Neural cell (in vitro differentiated cells): ENCODE measurements at regions not wholly inside any gene's neighbourhood (a gene's known extent, or its start where the extent isn't known, plus 50 kb on each side); places are given as distances from the start of the nearest gene placed in this dataset.

Experiments used
- H2AFZ ChIP-seq: fragments of 200-600, 300-800 bp; sonication (generic), shearing (Covaris generic); 2 replicates; pipeline ENCODE4 v1.6.0; 2014; ENCODE audit warnings: low read depth, mild to moderate bottlenecking, antibody characterized with exemption, low read length, moderate library complexity
- H3F3A ChIP-seq: fragments of 200-600 bp; shearing (Covaris generic); 2 replicates; pipeline ENCODE4 v1.6.1; 2016; ENCODE audit warnings: mild to moderate bottlenecking, moderate library complexity, mixed read lengths, antibody characterized with exemption, low read length; ENCODE audit not compliant: insufficient read depth, poor library complexity, severe bottlenecking
- H3K27ac ChIP-seq: fragments of 200-600, 300-800 bp; sonication (generic), shearing (Covaris generic); 2 replicates; pipeline ENCODE4 v1.5.1; 2014; ENCODE audit warnings: mild to moderate bottlenecking, low read length, moderate library complexity
- H3K27me3 ChIP-seq: fragments of 300-800, 200-600 bp; sonication (generic), shearing (Covaris generic); 2 replicates; pipeline ENCODE4 v1.6.0; 2014; ENCODE audit warnings: mild to moderate bottlenecking, low read depth, low read length, moderate library complexity; ENCODE audit not compliant: insufficient read depth
- H3K36me3 ChIP-seq: fragments of 300-800, 200-600 bp; sonication (generic), shearing (Covaris generic); 2 replicates; pipeline ENCODE4 v1.5.1; 2014; ENCODE audit warnings: mild to moderate bottlenecking, antibody characterized with exemption, low read length, moderate library complexity; ENCODE audit not compliant: insufficient read depth
- H3K4me2 ChIP-seq: fragments of 300-800, 200-600 bp; sonication (generic), shearing (Covaris generic); 2 replicates; pipeline ENCODE4 v1.6.0; 2014; ENCODE audit warnings: mild to moderate bottlenecking, low read length
- H3K4me3 ChIP-seq: fragments of 300-800, 200-600 bp; sonication (generic), shearing (Covaris generic); 2 replicates; pipeline ENCODE4 v1.5.1; 2014; ENCODE audit warnings: mild to moderate bottlenecking, low read length, moderate library complexity
- H3K79me2 ChIP-seq: fragments of 200-600 bp; shearing (Covaris generic); replicated peaks from 2 replicates; pipeline ENCODE4 v1.6.0; 2014; ENCODE audit warnings: mild to moderate bottlenecking, low read length, moderate library complexity; ENCODE audit not compliant: insufficient read depth
- H3K9ac ChIP-seq: fragments of 300-800, 200-600 bp; sonication (generic), shearing (Covaris generic); 2 replicates; pipeline ENCODE4 v1.6.1; 2016; ENCODE audit warnings: mild to moderate bottlenecking, low read length, mixed read lengths
- H3K9me2 ChIP-seq: fragments of 200-600 bp; shearing (Covaris generic); 2 replicates; pipeline ENCODE4 v1.6.1; 2016; ENCODE audit warnings: mild to moderate bottlenecking, low read length, mixed read lengths; ENCODE audit not compliant: insufficient read depth
- H3K9me3 ChIP-seq: fragments of 200-600, 300-800 bp; sonication (generic), shearing (Covaris generic); 2 replicates; pipeline ENCODE4 v1.6.1; 2016; ENCODE audit warnings: mild to moderate bottlenecking, mixed run types, low read length, moderate library complexity, mixed read lengths
- H4K20me1 ChIP-seq: fragments of 200-600 bp; shearing (Covaris generic); 2 replicates; pipeline ENCODE4 v1.6.1; 2016; ENCODE audit warnings: mild to moderate bottlenecking, mixed run types; ENCODE audit not compliant: insufficient read depth
- EP300 ChIP-seq: fragments of 450-650 bp; conservative IDR thresholded peaks from 2 replicates; pipeline ENCODE4 v1.6.1; 2014; ENCODE audit warnings: antibody characterized with exemption, mild to moderate bottlenecking, moderate library complexity; ENCODE audit not compliant: poor library complexity, severe bottlenecking
- EZH2 ChIP-seq: fragments of 200-600, 300-800 bp; shearing (Covaris generic), sonication (generic); IDR thresholded peaks from 2 replicates; pipeline ENCODE4 v1.6.1; 2014; ENCODE audit warnings: antibody characterized with exemption, low read length, borderline replicate concordance, mild to moderate bottlenecking; ENCODE audit not compliant: insufficient read depth, poor library complexity, severe bottlenecking
- MXI1 ChIP-seq: fragments of 450-650 bp; conservative IDR thresholded peaks from 2 replicates; pipeline ENCODE4 v1.6.1; 2014; ENCODE audit warnings: antibody characterized with exemption, mild to moderate bottlenecking; ENCODE audit not compliant: poor library complexity, severe bottlenecking
- POLR2AphosphoS5 ChIP-seq: IDR thresholded peaks from 2 replicates; pipeline ENCODE4 v1.6.1; 2012
- RAD21 ChIP-seq: fragments of 450-650 bp; conservative IDR thresholded peaks from 2 replicates; pipeline ENCODE4 v1.6.1; 2014; ENCODE audit warnings: antibody characterized with exemption, mild to moderate bottlenecking, moderate library complexity
- SMC3 ChIP-seq: fragments of 450-650 bp; conservative IDR thresholded peaks from 2 replicates; pipeline ENCODE4 v1.6.1; 2014; ENCODE audit warnings: antibody characterized with exemption, mild to moderate bottlenecking, moderate library complexity; ENCODE audit not compliant: poor library complexity
- TAF1 ChIP-seq: IDR thresholded peaks from 2 replicates; pipeline ENCODE4 v1.6.1; 2012; ENCODE audit warnings: low read depth
- TF ChIP-seq, protein P1 (sequence below): IDR thresholded peaks from 2 replicates; pipeline ENCODE4 v1.6.1; 2012; ENCODE audit warnings: borderline replicate concordance
- TF ChIP-seq, protein P2 (sequence below): fragments of 450-650 bp; IDR thresholded peaks from 2 replicates; pipeline ENCODE4 v1.5.1; 2014; ENCODE audit warnings: antibody characterized with exemption, mild to moderate bottlenecking, moderate library complexity; ENCODE audit not compliant: poor library complexity, severe bottlenecking

DNA sequence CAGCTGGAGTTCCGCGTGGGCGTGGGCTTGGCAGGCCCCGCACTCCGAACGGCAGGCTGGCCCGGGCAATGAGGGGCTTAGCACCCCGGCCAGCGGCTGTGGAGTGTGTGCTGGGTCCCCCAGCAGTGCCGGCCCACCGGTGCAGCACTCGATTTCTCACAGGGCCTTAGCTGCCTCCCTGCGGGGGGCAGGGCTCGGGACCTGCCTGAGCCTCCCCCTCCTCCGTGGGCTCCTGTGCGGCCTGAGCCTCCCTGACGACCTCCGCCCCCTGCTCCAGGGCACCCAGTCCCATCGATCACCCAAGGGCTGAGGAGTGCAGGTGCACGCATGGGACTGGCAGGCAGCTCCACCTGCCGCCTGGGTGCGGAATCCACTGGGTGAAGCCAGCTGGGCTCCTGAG, 191.8 kb downstream of the CYLC2 start:
- TF ChIP-seq EP300, result no peak
- TF ChIP-seq POLR2AphosphoS5, result no peak
- TF ChIP-seq MXI1, result no peak
- no peak for TF ChIP-seq EZH2
- Histone ChIP-seq H3K27me3 (no peaks in the 10 kb centered on the region), H3K9me2 (no peaks in the 10 kb centered on the region), H4K20me1 (no peaks in the 10 kb centered on the region), H2AFZ (no peak overlapping the region), H3K9me3 (no peaks in the 10 kb centered on the region), H3K27ac (no peak overlapping the region), H3K4me2 (no peak overlapping the region), H3K36me3 (no peaks in the 10 kb centered on the region), H3K9ac (no peak overlapping the region), H3F3A (no peaks in the 10 kb centered on the region), H3K4me3 (no peak overlapping the region), H3K79me2 (no peaks in the 10 kb centered on the region)

GRCh38 chr9:103188781-103189350, 193.7 kb downstream of the CYLC2 start:
- Histone ChIP-seq H3K9me3 (no peaks in the 10 kb centered on the region), H3K4me2 (no peak overlapping the region), H3K9ac (no peak overlapping the region), H3K36me3 (no peaks in the 10 kb centered on the region), H3F3A (no peaks in the 10 kb centered on the region), H3K79me2 (no peaks in the 10 kb centered on the region), H2AFZ (no peak overlapping the region), H3K4me3 (no peak overlapping the region), H3K27ac (no peak overlapping the region), H3K9me2 (no peaks in the 10 kb centered on the region), H4K20me1 (no peaks in the 10 kb centered on the region), H3K27me3 (no peaks in the 10 kb centered on the region)
- TF ChIP-seq, protein P1, sequence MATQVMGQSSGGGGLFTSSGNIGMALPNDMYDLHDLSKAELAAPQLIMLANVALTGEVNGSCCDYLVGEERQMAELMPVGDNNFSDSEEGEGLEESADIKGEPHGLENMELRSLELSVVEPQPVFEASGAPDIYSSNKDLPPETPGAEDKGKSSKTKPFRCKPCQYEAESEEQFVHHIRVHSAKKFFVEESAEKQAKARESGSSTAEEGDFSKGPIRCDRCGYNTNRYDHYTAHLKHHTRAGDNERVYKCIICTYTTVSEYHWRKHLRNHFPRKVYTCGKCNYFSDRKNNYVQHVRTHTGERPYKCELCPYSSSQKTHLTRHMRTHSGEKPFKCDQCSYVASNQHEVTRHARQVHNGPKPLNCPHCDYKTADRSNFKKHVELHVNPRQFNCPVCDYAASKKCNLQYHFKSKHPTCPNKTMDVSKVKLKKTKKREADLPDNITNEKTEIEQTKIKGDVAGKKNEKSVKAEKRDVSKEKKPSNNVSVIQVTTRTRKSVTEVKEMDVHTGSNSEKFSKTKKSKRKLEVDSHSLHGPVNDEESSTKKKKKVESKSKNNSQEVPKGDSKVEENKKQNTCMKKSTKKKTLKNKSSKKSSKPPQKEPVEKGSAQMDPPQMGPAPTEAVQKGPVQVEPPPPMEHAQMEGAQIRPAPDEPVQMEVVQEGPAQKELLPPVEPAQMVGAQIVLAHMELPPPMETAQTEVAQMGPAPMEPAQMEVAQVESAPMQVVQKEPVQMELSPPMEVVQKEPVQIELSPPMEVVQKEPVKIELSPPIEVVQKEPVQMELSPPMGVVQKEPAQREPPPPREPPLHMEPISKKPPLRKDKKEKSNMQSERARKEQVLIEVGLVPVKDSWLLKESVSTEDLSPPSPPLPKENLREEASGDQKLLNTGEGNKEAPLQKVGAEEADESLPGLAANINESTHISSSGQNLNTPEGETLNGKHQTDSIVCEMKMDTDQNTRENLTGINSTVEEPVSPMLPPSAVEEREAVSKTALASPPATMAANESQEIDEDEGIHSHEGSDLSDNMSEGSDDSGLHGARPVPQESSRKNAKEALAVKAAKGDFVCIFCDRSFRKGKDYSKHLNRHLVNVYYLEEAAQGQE, result no peak
- no peak for TF ChIP-seq EZH2
- TF ChIP-seq, protein P2, sequence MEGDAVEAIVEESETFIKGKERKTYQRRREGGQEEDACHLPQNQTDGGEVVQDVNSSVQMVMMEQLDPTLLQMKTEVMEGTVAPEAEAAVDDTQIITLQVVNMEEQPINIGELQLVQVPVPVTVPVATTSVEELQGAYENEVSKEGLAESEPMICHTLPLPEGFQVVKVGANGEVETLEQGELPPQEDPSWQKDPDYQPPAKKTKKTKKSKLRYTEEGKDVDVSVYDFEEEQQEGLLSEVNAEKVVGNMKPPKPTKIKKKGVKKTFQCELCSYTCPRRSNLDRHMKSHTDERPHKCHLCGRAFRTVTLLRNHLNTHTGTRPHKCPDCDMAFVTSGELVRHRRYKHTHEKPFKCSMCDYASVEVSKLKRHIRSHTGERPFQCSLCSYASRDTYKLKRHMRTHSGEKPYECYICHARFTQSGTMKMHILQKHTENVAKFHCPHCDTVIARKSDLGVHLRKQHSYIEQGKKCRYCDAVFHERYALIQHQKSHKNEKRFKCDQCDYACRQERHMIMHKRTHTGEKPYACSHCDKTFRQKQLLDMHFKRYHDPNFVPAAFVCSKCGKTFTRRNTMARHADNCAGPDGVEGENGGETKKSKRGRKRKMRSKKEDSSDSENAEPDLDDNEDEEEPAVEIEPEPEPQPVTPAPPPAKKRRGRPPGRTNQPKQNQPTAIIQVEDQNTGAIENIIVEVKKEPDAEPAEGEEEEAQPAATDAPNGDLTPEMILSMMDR, result no peak
- no peak for TF ChIP-seq MXI1
- TF ChIP-seq EP300, result no peak
- no peak for TF ChIP-seq RAD21
- no peak for TF ChIP-seq TAF1
- TF ChIP-seq SMC3, result no peak

DNA sequence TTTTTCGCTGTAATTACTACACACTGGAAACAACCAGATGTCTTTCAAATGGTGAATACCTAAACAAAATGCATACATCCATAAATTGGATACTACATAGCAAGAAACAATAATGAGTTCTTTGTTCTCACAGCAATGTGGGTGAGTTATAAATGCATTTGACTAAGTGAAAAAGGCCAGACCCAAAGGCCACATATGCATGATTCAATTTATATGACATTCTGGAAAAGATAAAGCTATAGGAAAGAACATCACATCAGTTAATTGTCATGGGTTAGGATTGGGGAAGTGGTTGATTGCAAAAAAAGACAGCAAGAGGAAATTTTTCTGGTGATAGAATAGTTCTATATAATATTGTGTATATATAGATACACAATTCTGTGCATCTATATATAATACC, 198.9 kb downstream of the CYLC2 start:
- no peak overlapping the region for H3K9ac ChIP-seq
- H4K20me1 ChIP-seq, result no peaks in the 10 kb centered on the region
- no peak overlapping the region for H3K4me2 ChIP-seq
- H3K27ac ChIP-seq, result no peak overlapping the region
- no peaks in the 10 kb centered on the region for H3K79me2 ChIP-seq
- H3F3A ChIP-seq, result no peaks in the 10 kb centered on the region
- TF ChIP-seq, protein P2, result no peak
- no peak for TF ChIP-seq RAD21
- TF ChIP-seq, protein P1, result no peak
- TF ChIP-seq MXI1, result no peak
- TF ChIP-seq EP300, result no peak
- TF ChIP-seq EZH2, result no peak
- no peak for TF ChIP-seq POLR2AphosphoS5
- no peak for TF ChIP-seq TAF1
- TF ChIP-seq SMC3, result no peak
- H3K36me3 ChIP-seq, result no peaks in the 10 kb centered on the region
- no peak overlapping the region for H2AFZ ChIP-seq
- H3K27me3 ChIP-seq, result no peaks in the 10 kb centered on the region
- H3K9me3 ChIP-seq, result no peaks in the 10 kb centered on the region
- no peaks in the 10 kb centered on the region for H3K9me2 ChIP-seq
- H3K4me3 ChIP-seq, result no peak overlapping the region
